HUDEP-2 (cell line): ENCODE measurements at regions not wholly inside any gene's neighbourhood (a gene's known extent, or its start where the extent isn't known, plus 50 kb on each side); places are given as distances from the start of the nearest gene placed in this dataset.
"Not testable (repeated sequence)": the region's sequence is repeated elsewhere in the genome, so short reads cannot be mapped to it uniquely, and the experiment has no call there.

ENCODE experiments used
- DNase-seq, 76 experiments: peaks; one replicate each; lab custom pipeline; 2025; ENCODE audit not compliant: unreplicated experiment in 76 of 76; lab: John Stamatoyannopoulos, UW

DNA sequence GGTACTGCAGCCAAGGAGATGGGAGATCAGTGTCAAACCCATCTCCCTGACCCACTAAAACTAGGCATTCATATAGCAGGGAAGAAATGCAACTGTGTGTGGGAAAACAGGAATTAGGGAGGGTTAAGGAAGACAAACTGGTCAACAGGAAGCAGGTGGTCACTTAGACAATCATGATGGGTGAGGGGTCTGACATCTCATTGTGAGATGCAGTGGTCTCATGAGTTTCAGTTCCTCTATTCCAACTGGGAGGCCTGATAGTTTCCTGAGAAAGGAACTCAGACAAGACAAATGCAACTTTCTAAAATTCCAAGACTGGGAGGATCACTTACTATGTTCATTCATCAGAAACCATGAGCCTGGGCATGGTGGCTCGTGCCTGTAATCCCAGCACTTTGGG is 361.4 kb upstream of the C16orf82 start:
- DNase-seq: no peak

DNA sequence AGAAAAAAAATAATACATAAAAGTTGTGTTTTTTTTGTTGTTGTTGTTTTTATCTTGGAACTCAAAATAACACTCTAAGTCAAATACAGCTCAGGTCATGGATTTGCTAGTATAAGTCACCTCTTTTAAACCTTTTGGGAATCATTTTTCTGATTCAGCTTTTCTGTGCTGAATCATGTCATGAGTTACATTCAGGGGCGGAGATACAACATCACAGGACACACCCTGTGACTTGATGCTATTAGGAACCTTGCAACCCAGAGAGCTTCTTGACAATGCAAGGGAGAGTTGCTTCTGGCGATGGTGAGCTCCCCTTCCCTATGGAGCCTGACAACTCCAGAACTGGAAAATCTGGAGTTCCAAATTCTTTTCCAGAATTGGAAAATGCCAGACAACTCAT is 358.3 kb upstream of the C16orf82 start:
- DNase-seq: no peak

DNA sequence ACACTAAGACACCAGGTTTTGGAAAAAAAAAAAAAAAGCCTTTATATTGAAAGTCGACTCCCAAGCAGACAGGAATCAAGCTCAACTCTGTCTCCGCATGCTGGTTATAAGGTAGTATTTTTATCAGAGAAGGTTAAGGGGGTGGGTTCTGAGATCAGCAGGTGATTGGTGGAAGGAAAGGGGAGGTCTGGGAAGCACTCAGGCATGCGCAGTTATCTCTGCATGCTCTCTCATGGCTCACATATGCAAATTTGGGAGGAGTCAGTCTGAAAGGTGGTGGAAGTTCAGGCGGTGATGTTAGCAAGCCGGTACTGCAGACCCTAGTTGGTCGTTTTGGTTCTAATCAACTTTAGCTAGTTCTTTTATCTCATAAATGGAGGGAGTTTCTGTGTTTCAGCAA is 357.6 kb upstream of the C16orf82 start:
- DNase-seq: no peak

GRCh38 chr16:26709754-26710153 is 357.0 kb upstream of the C16orf82 start:
- no peak for DNase-seq

DNA sequence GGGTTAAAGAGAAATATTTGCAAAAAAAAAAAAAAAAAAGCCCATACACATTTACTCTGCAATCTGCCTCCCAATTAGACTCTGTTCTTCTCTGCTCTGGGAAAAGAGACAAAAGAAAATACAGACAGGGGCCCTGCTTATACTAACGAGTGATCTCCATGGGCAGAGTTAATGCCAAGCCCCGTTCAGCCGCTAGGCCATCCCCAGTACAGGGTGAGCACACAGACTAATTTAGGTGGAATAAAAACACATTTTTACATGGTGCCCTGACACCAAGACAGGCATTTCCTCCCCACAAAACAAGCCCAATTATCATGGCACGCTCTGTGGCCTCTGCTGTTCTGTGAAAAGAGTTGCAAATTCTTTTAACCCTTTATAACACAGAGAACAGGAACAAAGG is 356.3 kb upstream of the C16orf82 start:
- no peak for DNase-seq

DNA sequence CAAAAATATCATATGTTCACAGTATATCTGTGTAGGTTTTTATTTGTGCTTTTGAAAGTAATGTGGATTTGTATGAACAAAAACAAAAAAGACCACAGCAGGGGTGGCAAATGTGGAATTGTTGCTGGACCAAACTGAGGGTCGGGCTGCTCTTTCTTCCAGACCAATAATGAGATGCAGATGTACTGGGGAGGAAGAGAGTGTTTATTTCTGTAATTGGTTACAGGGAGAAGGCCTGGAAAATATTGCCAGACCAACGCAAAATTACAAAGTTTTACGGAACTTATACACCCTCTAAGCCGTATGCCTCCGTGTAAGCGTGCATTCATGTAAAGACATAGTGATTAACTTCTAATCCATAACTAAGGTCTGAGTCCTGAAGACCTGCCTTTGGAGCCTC is 353.9 kb upstream of the C16orf82 start:
- DNase-seq: no peak

GRCh38 chr16:26715969-26716368 is 350.8 kb upstream of the C16orf82 start:
- no peak for DNase-seq

GRCh38 chr16:26717826-26718225 is 348.9 kb upstream of the C16orf82 start:
- no peak for DNase-seq

GRCh38 chr16:26721290-26721689 is 345.4 kb upstream of the C16orf82 start:
- no peak for DNase-seq

DNA sequence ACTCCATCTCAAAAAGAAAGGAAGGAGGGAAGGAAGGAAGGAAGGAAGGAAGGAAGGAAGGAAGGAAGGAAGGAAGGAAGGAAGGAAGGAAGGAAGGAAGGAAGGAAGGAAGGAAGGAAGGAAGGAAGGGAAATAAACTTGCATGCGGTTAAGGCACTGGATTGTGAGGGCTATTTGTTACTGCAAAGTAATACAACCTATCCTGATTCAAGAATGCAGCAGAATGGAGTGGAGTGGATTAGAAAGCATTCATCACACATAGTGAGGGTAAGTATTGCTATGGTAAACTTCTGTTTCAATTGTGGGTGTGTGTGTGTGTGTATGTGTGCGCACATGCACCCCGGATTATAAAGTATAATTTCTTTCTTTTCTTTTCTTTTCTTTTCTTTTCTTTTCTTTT is 344.8 kb upstream of the C16orf82 start:
- not testable (repeated sequence) for DNase-seq

DNA sequence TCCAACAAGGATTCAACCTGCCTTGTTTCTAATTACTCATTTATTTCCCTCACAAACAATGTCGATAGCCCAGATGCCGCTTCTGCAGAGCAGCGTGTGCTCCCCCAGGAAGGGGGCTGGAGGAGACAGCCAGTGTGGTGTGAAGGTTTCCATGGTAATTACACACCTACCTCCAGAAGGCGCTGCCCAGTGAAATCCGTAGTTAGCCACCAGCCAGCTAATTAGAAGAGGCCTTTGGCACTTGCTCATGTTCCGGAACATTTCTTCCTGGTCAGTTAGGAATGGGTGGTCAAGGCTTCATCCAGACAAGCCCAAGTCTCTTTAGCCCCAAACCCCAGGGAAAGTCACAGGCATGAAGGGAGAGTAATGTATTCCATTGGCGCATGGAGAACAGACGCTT is 342.5 kb upstream of the C16orf82 start:
- no peak for DNase-seq

DNA sequence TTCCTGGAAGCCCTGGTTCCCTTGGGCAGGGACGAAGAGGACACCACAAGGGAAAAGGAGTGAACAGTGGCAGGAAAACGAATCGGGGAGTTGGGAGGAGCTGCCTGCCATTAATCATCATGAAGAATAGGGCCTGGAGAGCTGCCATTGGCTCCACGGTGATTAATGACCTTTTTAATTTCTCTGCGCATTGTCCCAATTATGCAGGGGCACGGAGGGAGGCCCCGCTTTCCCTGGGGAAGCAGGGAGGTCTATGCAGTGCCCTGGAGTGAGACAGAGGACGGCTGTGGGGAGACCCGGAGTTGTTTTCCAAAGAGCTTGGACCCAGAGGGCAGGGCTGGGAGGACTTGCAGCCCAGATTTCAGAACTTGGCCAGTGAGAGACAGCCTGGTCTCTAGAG is 338.9 kb upstream of the C16orf82 start:
- no peak for DNase-seq

DNA sequence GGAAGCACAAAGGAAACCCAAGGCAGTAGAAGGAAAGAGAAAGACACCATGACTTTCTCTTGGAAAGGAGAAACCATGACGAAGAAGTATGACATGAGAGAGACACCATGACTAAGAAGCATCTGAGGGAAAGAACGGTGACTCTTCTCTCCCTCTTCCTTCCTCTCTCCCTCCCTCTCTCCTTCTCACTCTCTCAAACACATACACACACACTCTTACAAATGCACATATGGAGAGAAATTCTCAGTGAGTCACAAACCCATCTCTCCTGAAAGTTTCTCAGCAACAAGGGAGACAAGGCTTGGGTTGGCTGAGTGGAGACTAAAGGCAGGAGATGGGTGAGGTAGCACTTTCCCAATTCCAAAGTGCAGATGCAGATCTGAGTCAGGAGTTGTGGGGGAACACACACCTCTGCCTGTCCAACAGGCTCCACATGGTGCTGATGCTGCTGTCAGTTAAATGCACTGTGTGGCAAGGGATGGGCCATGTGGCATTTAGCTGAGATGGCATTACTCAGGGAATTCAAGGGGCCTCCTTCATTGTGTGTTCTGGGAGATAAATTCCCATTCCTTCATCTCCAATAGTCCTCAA is 336.7 kb upstream of the C16orf82 start:
- DNase-seq: no peak

DNA sequence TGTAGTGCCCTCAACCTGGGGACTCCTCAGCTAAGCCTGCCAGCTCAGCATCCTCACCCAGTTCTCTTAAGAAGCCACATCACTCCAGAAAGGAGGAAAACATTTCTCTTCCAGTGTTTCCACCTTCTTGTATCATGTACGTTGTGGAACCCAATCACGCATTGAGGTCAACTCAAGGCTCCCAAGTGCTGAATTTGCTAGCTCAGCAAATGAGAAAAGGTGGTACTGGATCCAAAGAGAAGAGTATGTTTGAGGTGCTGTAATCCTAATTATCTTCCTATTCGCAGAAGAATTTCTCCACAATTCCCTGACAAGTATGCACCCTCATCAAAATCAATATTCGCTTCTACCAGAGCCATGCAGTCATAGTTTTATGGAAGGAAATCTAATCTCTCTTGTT is 335.0 kb upstream of the C16orf82 start:
- DNase-seq: no peak

DNA sequence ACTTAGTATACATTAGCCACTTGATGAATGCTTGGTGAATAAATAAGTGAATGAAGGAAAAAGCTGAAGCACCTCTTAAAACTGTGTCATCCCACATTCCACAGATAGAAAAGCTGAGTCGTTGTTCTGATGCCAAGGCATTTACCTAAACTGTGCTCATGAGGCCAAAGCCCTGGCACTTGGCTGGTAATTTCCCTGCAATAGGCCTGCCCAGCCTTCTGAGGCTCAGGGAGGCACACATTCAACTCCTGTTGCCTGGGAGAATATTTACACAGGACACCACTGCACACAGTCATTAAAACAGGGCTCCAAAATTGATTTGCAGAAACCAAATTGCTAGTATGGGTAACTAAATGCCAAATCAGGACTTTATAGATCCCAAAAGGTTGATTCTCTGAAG is 333.0 kb upstream of the C16orf82 start:
- no peak for DNase-seq

GRCh38 chr16:26735521-26735920 is 331.2 kb upstream of the C16orf82 start:
- DNase-seq: no peak

- DNase-seq: no peak
Observed at GRCh38 chr16:26736084-26736483, 330.6 kb upstream of the C16orf82 start.

DNA sequence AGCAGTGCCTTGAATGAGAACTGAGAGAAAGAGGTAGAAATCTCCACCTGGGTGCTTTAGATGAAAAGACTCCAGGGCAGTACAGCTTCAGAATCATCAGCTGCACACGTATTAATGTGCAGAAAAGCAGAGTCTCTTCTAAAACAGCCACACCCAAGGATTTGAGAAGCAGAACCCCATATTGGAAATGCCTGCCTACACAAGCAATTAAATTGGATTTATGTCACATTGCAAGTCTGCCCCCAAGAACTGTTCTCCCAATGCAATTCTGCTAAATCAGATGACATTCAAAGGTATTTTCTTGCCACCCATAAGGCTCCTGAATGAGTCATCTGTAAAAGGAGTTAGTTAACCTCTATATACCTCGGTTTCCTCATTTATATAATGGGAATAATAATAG is 326.0 kb upstream of the C16orf82 start:
- DNase-seq: no peak

- DNase-seq: no peak
Observed at GRCh38 chr16:26742040-26742439, 324.7 kb upstream of the C16orf82 start.

DNA sequence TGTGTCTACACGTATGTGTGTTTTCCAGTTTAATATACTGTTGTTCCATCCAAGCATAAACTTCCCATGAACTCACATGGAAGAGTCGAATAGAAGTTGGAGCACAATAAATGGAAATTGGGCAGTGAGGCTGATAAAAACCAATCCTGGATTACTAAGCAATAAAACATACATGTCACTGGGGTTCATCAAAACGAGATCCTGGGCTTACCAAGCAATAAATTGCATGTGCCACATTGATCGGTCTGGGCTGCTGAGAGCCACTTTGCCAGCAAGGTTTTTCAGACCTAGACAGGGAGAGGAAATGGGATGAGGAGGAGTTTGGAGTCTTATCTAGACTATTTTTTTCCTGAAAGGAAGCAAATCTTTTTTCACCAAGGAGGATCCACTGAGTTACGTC is 322.3 kb upstream of the C16orf82 start:
- no peak for DNase-seq

- no peak for DNase-seq
Observed at GRCh38 chr16:26747760-26748159, 319.0 kb upstream of the C16orf82 start.

DNA sequence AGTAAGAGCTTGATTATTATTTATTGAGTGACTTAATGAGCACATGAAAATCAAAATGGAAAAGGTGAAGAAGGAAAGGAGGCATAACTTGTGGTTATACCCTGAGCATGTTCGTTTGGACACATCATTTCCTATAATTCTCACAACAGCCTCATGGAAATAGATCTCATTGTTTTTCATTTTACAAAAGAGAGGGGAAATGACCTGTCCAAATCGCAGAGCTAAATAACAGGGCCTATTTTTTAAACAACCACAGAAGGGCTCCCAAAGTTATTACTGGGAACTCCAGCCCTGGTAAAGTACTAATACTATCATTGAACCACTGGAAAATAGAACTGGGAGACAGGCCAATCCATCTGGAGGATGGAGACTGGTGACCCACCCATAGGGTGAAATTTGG is 317.7 kb upstream of the C16orf82 start:
- DNase-seq: no peak

DNA sequence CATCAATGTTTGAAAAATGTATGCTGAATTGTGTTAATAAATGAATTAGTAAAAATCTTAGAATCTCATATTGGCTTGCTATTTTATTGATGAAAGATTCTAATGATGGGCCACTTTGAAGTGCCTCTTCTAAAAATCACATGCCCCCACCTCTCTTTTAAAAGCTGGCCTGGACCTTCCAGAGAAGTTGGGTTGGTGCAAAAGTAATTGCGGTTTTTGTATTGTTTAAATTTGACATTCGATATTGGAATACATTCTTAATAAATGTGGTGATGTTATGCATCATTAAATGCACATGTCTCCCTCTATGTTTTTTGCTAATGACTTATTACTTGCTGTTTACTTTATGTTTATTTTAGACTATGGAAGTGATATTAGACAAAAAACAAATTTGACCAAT is 314.6 kb upstream of the C16orf82 start:
- DNase-seq: no peak
